HCT116 (cell line): ENCODE measurements at regions not wholly inside any gene's neighbourhood (a gene's known extent, or its start where the extent isn't known, plus 50 kb on each side); places are given as distances from the start of the nearest gene placed in this dataset.

Experiments used
- ATAC-seq: fragments of 200-7000 bp; cut with Tn5 transposase; 2 replicates; pipeline ENCODE4 v1.9.1; 2020; ENCODE audit warnings: mild to moderate bottlenecking, moderate library complexity
- BruUV-seq: library from RNA; stranded (reverse); fragments of 400-500 nt; replicated peaks from 2 replicates; lab custom pipeline; 2021; lab: Mats Ljungman, UMichigan
- CTCF ChIA-PET: fragments of 300-600 bp; sonication (Branson Sonifier 250); formaldehyde crosslinking; loops from one replicate; lab custom pipeline; 2021; ENCODE audit warnings: antibody characterized with exemption; lab: Charles Lee
- POLR2A ChIA-PET: fragments of 300-600, 350-600 bp; sonication (Branson Sonifier 250); formaldehyde crosslinking; loops from one replicate; lab custom pipeline; 2021; ENCODE audit warnings: antibody characterized with exemption; lab: Charles Lee
- RAD21 ChIA-PET, 2 experiments: fragments of 300-600 bp; sonication (Branson Sonifier 250); formaldehyde crosslinking; loops; one replicate each; lab custom pipeline; 2023; ENCODE audit warnings: low total read pairs in 2 of 2; ENCODE audit not compliant: uncharacterized antibody in 2 of 2, unreplicated experiment in 2 of 2, low non-redundant PET in 1 of 2; lab: Charles Lee
- DNase-seq: peaks from one replicate; pipeline ENCODE4 v3.0.0-alpha.2; 2010; ENCODE audit warnings: low read depth, low spot score
- H2AFZ ChIP-seq: fragments of 200-600 bp; shearing (Covaris generic), sonication (generic); 2 replicates; pipeline ENCODE4 v1.6.1; 2017; ENCODE audit warnings: low read depth, mixed run types, mixed read lengths, antibody characterized with exemption, low read length; ENCODE audit not compliant: poor library complexity, severe bottlenecking
- H3K27ac ChIP-seq: 2 replicates; pipeline ENCODE4 v1.5.1; 2012; ENCODE audit warnings: low read depth, low read length
- H3K27me3 ChIP-seq: fragments of 200-600 bp; sonication (generic); 2 replicates; pipeline ENCODE4 v1.6.1; 2016; ENCODE audit warnings: mixed run types, low read length, mixed read lengths; ENCODE audit not compliant: insufficient read depth
- H3K36me3 ChIP-seq, 2 experiments: fragments of 200-500 bp in 1 of 2; fragments of 200-600 bp in 1 of 2; sonication (Bioruptor generic) in 1 of 2; sonication (generic) in 1 of 2; 2 replicates each; pipeline versions ENCODE4 v1.5.1 to v1.6.1; 2014 to 2016; ENCODE audit warnings: low read length in 2 of 2, inconsistent platforms in 1 of 2, mixed read lengths in 1 of 2, mixed run types in 1 of 2; ENCODE audit not compliant: insufficient read depth in 2 of 2, control insufficient read depth in 1 of 2
- H3K4me1 ChIP-seq, 2 experiments: fragments of 200-600 bp in 1 of 2; sonication (generic) in 1 of 2; 2 replicates each; pipeline versions ENCODE4 v1.5.1 to v1.6.1; 2012 to 2017; ENCODE audit warnings: low read length in 2 of 2, inconsistent platforms in 1 of 2, mild to moderate bottlenecking in 1 of 2, mixed read lengths in 1 of 2, mixed run types in 1 of 2, moderate library complexity in 1 of 2; ENCODE audit not compliant: insufficient read depth in 2 of 2, control insufficient read depth in 1 of 2
- H3K4me2 ChIP-seq: fragments of 200-600 bp; sonication (generic); 2 replicates; pipeline ENCODE4 v1.6.1; 2017; ENCODE audit warnings: mixed run types, low read length, mixed read lengths
- H3K4me3 ChIP-seq, 2 experiments: fragments of 200-600 bp in 1 of 2; sonication (generic) in 1 of 2; replicated peaks in 1 of 2; 2 replicates each; pipeline ENCODE4 v1.5.1; 2011 to 2016; ENCODE audit warnings: low read length in 2 of 2, control low read depth in 1 of 2, low read depth in 1 of 2, mild to moderate bottlenecking in 1 of 2, mixed read lengths in 1 of 2, mixed run types in 1 of 2
- H3K79me2 ChIP-seq: fragments of 200-600 bp; sonication (generic); 2 replicates; pipeline ENCODE4 v1.6.1; 2017; ENCODE audit warnings: mild to moderate bottlenecking, mixed run types, low read length, moderate library complexity, mixed read lengths; ENCODE audit not compliant: insufficient read depth
- H3K9ac ChIP-seq: fragments of 200-600 bp; sonication (generic); 2 replicates; pipeline ENCODE4 v1.6.1; 2016; ENCODE audit warnings: low read length, mixed read lengths
- H3K9me2 ChIP-seq: fragments of 200-600 bp; sonication (generic), shearing (Covaris generic); 2 replicates; pipeline ENCODE4 v1.6.1; 2017; ENCODE audit warnings: mixed run types, mild to moderate bottlenecking, moderate library complexity; ENCODE audit not compliant: insufficient read depth
- H3K9me3 ChIP-seq, 2 experiments: fragments of 200-500 bp in 1 of 2; fragments of 200-600 bp in 1 of 2; sonication (Bioruptor generic) in 1 of 2; sonication (generic) in 1 of 2; 2 replicates each; pipeline ENCODE4 v1.6.1; 2014 to 2017; ENCODE audit warnings: low read length in 2 of 2, mixed read lengths in 2 of 2, inconsistent platforms in 1 of 2, low read depth in 1 of 2, mild to moderate bottlenecking in 1 of 2, mixed run types in 1 of 2, moderate library complexity in 1 of 2; ENCODE audit not compliant: control insufficient read depth in 1 of 2, insufficient read depth in 1 of 2
- H4K20me1 ChIP-seq: fragments of 200-600 bp; sonication (generic), shearing (Covaris generic); 2 replicates; pipeline ENCODE4 v1.6.1; 2017; ENCODE audit warnings: mixed run types, mild to moderate bottlenecking, moderate library complexity; ENCODE audit not compliant: insufficient read depth
- CBX3 ChIP-seq: IDR thresholded peaks from 2 replicates; pipeline ENCODE4 v1.6.1; 2012; ENCODE audit warnings: low read depth
- CEBPB ChIP-seq: IDR thresholded peaks from 2 replicates; pipeline ENCODE4 v1.6.1; 2012; ENCODE audit warnings: low read depth
- ELF1 ChIP-seq: IDR thresholded peaks from 2 replicates; pipeline ENCODE4 v1.6.1; 2012; ENCODE audit warnings: low read depth, borderline replicate concordance
- EZH2 ChIP-seq: fragments of 200-600 bp; sonication (generic); IDR thresholded peaks from 2 replicates; pipeline ENCODE4 v1.6.1; 2017; ENCODE audit warnings: antibody characterized with exemption, mixed run types
- FOSL1 ChIP-seq: IDR thresholded peaks from 2 replicates; pipeline ENCODE4 v1.6.1; 2012; ENCODE audit warnings: low read depth
- RAD21 ChIP-seq: IDR thresholded peaks from 2 replicates; pipeline ENCODE4 v1.6.1; 2012; ENCODE audit warnings: low read depth, mild to moderate bottlenecking
- SIN3A ChIP-seq: IDR thresholded peaks from 2 replicates; pipeline ENCODE4 v1.6.1; 2012; ENCODE audit warnings: low read depth
- SP1 ChIP-seq: IDR thresholded peaks from 2 replicates; pipeline ENCODE4 v1.6.1; 2012; ENCODE audit warnings: low read depth
- SRF ChIP-seq: IDR thresholded peaks from 2 replicates; pipeline ENCODE4 v1.6.1; 2012; ENCODE audit warnings: low read depth
- TCF7L2 ChIP-seq: IDR thresholded peaks from 2 replicates; pipeline ENCODE4 v1.7.0; 2011; ENCODE audit warnings: borderline replicate concordance, inconsistent platforms; ENCODE audit not compliant: insufficient read depth, insufficient read length; ENCODE audit errors: extremely low read depth
- YY1 ChIP-seq: IDR thresholded peaks from 2 replicates; pipeline ENCODE4 v1.6.1; 2011; ENCODE audit warnings: low read length, low read depth, moderate library complexity, mild to moderate bottlenecking; ENCODE audit not compliant: insufficient replicate concordance; ENCODE audit errors: extremely low read depth
- ZNF274 ChIP-seq: fragments of 200-500 bp; sonication (Bioruptor generic); IDR thresholded peaks from 2 replicates; pipeline ENCODE4 v1.6.1; 2014; ENCODE audit warnings: mild to moderate bottlenecking, low read depth, low read length, inconsistent platforms
- intact Hi-C: fragments of 100-400 bp; cut with micrococcal nuclease; formaldehyde crosslinking; loops from 2 replicates; pipeline ENCODE4 v1.10.0; 2022
- TF ChIP-seq, protein P1 (sequence below), 3 experiments: fragments of 200-600 bp in 1 of 3; sonication (generic) in 1 of 3; IDR thresholded peaks in 2 of 3; conservative IDR thresholded peaks in 1 of 3; 2 replicates each; pipeline ENCODE4 v1.5.1; 2012 to 2017; ENCODE audit warnings: low read depth in 2 of 3, low read length in 2 of 3, antibody characterized with exemption in 1 of 3, borderline replicate concordance in 1 of 3, control low read depth in 1 of 3, mild to moderate bottlenecking in 1 of 3, mixed read lengths in 1 of 3, mixed run types in 1 of 3, moderate library complexity in 1 of 3; ENCODE audit not compliant: insufficient read depth in 1 of 3
- TF ChIP-seq, protein P2 (sequence below): IDR thresholded peaks from 2 replicates; pipeline ENCODE4 v1.6.1; 2012; ENCODE audit warnings: low read depth

DNA sequence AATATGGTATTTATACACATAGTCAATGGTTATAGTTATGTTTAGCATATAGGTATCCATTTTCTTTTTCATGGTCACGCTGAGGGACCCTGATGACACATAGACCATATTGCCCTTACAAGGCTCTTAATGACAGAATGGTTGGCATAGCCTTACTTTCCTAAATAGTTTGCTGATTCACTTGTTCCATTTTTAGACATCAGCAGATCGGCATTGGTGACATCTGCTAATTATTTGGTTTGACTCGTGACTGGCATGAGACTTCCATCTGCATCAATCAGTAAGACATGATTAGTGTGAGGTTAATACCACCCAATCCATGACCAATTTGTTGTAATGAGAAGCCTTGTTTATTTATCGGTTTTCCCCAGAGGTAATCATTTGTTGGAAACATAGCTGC lies 309.7 kb downstream of the ALDH8A1 start:
- ChIA-PET POLR2A (interaction anchor here (0.9 kb wide), 1 partner anchor 466 kb away, joined by 3 read pairs; no protein-coding TSS in a partner anchor), RAD21 (interaction anchor here in 1 of 2 experiments (0.9 kb wide), 1 partner anchor 466 kb away, joined by 3 read pairs; no protein-coding TSS in a partner anchor), CTCF (interaction anchor here (0.9 to 2.6 kb wide), 10 partner anchors 8 to 467 kb away, joined by 3 to 13 read pairs (median 5); no protein-coding TSS in a partner anchor)
- DNase-seq (no peak), ATAC-seq (no peak)
- Histone ChIP-seq H3K79me2 (no peaks in the 10 kb centered on the region), H3K4me2 (no peak overlapping the region), H3K36me3 (no peaks in the 10 kb centered on the region), H3K4me1 (peaks cover 9 to 18% of the 10 kb centered on the region in 2 experiments; a peak in 3 of 4 replicates), H4K20me1 (no peaks in the 10 kb centered on the region), H3K4me3 (no peak overlapping the region), H3K9me3 (no peaks in the 10 kb centered on the region), H2AFZ (peak overlapping the region; percentile 77), H3K9me2 (peaks cover 7% of the 10 kb centered on the region; the same call in 1 of the 2 replicates), H3K27ac (no peak overlapping the region), H3K9ac (no peak overlapping the region), H3K27me3 (no peaks in the 10 kb centered on the region)
- TF ChIP-seq, protein P1, sequence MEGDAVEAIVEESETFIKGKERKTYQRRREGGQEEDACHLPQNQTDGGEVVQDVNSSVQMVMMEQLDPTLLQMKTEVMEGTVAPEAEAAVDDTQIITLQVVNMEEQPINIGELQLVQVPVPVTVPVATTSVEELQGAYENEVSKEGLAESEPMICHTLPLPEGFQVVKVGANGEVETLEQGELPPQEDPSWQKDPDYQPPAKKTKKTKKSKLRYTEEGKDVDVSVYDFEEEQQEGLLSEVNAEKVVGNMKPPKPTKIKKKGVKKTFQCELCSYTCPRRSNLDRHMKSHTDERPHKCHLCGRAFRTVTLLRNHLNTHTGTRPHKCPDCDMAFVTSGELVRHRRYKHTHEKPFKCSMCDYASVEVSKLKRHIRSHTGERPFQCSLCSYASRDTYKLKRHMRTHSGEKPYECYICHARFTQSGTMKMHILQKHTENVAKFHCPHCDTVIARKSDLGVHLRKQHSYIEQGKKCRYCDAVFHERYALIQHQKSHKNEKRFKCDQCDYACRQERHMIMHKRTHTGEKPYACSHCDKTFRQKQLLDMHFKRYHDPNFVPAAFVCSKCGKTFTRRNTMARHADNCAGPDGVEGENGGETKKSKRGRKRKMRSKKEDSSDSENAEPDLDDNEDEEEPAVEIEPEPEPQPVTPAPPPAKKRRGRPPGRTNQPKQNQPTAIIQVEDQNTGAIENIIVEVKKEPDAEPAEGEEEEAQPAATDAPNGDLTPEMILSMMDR (IDR thresholded peaks at IDR 0.05 in 2 of 3, conservative IDR thresholded peaks at IDR 0.05 in 1 of 3; ENCODE audit: borderline replicate concordance in 1 of 3, insufficient read depth in 1 of 3, low read depth in 2 of 3, low read length in 2 of 3), result no peak
- TF ChIP-seq FOSL1 (no peak), ZNF274 (no peak), EZH2 (no peak), ELF1 (no peak), SRF (no peak), SP1 (no peak), CEBPB (no peak), TCF7L2 (no peak), RAD21 (no peak), YY1 (no peak), CBX3 (no peak), SIN3A (no peak)
- TF ChIP-seq, protein P2, sequence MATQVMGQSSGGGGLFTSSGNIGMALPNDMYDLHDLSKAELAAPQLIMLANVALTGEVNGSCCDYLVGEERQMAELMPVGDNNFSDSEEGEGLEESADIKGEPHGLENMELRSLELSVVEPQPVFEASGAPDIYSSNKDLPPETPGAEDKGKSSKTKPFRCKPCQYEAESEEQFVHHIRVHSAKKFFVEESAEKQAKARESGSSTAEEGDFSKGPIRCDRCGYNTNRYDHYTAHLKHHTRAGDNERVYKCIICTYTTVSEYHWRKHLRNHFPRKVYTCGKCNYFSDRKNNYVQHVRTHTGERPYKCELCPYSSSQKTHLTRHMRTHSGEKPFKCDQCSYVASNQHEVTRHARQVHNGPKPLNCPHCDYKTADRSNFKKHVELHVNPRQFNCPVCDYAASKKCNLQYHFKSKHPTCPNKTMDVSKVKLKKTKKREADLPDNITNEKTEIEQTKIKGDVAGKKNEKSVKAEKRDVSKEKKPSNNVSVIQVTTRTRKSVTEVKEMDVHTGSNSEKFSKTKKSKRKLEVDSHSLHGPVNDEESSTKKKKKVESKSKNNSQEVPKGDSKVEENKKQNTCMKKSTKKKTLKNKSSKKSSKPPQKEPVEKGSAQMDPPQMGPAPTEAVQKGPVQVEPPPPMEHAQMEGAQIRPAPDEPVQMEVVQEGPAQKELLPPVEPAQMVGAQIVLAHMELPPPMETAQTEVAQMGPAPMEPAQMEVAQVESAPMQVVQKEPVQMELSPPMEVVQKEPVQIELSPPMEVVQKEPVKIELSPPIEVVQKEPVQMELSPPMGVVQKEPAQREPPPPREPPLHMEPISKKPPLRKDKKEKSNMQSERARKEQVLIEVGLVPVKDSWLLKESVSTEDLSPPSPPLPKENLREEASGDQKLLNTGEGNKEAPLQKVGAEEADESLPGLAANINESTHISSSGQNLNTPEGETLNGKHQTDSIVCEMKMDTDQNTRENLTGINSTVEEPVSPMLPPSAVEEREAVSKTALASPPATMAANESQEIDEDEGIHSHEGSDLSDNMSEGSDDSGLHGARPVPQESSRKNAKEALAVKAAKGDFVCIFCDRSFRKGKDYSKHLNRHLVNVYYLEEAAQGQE, result no peak
- no TSS peak for BruUV-seq
- intact Hi-C loops, result loop anchor here (2.0 to 10.0 kb wide), 3 partner anchors 183 to 305 kb away; no protein-coding TSS in a partner anchor
